ENCODE measurements at regions not wholly inside any gene's neighbourhood (a gene's known extent, or its start where the extent isn't known, plus 50 kb on each side); places are given as distances from the start of the nearest gene placed in this dataset.
"Not testable (repeated sequence)": the region's sequence is repeated elsewhere in the genome, so short reads cannot be mapped to it uniquely, and the experiment has no call there.

DNA sequence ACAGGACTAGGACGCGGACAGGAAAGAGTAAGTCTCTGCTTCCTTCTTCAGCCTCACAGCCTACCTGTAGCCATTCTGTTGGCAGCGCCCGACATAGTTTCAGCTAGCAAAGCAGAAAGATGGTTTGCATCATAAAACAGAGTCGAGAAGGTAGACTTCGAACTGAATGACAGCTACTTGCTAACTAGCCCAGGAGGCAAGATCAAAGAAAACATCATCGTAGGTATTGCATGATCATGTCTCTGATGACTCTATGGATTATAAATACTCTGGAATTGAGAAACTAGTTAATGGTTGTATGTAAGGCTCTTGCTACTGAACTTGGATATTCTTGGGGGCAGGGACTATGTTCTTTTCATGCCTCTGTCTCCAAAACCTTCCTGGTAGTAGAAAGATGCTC is 333.1 kb upstream of the KLF3 start:
- DNase-seq (ENCODE audit: low read depth, low spot score): no peak

DNA sequence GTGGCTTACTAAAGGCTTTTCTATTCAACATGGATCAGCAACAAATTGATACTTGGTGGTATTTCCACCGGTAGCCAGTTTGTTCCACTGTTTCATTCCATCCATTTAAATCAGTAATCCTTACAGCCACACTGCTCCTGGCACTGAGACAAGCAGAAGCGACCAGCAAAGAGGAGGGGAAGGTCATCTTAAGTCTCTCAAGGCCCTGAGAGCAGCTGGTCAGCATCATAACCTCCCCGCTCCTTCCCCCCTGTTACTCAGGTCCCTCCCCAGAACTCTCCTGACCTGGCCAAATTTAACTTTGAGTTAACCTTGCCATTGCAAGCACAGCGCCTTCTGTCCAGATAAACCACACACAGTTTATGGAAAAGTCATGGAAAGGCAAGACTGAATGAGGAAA is 331.3 kb upstream of the KLF3 start:
- no peak for DNase-seq (ENCODE audit: low read depth, low spot score)

DNA sequence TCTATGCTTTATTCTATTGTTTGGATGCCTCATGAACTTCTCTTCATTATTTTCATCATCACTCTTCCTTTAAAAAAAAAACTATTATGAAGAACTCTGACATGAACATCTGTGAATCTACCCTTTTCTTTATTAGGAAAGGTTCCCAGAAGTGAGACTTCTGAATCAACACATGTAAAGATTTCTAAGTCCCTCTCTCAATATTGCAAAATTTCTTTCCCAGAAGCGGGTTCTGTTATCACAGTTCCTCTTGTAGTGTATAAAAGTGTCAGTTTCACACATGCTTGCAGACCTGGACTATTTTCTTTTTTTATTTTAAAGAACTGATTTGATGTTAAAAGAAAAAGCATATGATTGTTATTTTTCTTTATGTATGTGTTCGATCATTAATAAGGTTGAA is 330.8 kb upstream of the KLF3 start:
- no peak for DNase-seq (ENCODE audit: low read depth, low spot score)

DNA sequence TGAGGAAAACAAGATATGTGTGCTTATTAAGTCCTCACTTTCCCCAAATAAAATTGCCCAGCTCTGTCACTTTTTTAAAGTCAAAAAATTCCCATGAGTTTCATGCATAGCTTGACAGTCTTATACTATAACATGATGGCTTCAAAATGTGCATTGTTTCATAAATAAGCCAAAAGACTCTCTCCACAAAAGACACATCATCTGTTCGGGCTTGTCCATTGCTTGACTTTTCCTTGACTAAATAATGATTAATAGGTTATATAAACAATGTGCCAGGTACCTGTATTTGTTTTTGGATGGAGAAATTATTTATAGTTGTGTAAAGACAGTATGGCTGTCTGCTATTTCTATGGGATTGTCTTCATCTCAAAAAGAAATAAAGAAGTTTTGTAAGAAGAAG is 329.2 kb upstream of the KLF3 start:
- DNase-seq (ENCODE audit: low read depth, low spot score): no peak

DNA sequence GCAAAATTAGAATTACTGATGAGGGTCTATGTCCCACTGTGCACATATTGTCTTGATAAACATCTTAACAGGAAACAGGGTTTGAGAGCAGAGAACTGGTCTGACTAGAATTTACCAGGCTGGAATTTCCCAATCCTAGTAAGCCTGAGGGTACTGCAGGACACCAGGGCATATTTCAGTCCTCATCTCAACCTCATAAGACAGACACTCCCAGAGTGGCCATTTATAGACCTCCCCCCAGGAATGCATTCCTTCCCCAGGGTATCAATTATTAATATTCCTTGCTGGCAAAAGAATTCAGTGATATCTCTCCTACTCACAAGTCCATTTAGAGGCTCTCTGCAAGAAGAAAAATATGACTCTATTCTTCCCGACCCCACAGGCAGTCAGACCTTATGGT is 325.1 kb upstream of the KLF3 start:
- DNase-seq (ENCODE audit: low read depth, low spot score): not testable (repeated sequence)

DNA sequence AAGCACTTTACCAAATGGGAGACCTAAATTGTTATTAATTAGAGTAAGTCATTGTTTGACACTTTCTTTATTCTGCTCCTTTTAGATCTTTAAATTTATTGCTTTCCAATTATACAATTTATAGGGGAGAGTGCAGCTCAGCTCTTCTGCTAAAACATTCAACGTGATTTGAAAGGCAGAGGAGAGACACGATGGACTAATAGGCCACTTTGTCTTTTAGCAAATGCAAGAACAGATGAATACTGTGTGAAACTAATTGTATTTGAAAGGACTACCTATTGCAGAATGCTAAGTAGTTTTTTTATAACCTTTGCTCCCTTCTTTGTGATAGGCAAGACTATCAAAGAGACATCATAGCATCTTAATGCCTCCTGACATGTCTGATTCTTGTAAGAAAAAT is 320.4 kb upstream of the KLF3 start:
- DNase-seq (ENCODE audit: low read depth, low spot score): no peak

DNA sequence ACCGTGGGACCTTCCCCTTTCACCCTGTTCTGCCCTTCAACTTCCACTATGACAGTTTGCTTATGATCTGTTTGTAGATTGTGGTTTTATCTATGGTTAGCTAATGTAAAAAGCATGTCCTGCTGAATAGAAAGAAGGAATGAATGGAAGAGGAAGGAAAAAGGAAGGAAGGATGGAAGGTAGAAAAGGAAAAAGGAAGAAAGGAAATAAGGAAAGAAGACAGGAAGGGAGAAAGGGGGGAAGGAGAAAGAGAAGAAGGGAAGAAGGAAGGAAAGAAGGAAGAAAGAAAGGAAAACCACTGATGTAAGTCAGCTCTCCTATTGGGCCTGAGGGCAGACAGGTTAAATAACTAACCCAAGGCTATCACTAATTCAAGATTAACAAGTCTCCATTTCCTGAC is 319.1 kb upstream of the KLF3 start:
- DNase-seq (ENCODE audit: low read depth, low spot score): no peak

DNA sequence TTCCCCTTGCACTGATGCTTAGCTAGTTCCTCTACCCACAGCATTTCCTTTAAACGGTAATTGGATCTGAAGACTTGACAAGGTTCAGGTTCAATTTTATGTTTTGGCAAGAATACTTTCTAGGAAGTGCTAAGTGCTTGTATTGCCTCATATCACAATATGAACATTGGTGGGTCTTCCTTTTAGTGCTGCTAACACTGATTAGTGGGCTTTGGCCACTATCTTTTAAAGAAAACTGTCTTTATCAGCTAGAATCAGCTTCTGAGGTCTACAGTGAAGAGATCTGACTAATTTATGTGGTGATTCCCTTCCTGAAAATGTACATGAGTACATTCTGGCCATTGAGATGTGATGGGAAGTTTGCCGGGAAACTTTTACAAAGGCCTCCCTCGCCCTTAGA is 316.7 kb upstream of the KLF3 start:
- DNase-seq (ENCODE audit: low read depth, low spot score): no peak

DNA sequence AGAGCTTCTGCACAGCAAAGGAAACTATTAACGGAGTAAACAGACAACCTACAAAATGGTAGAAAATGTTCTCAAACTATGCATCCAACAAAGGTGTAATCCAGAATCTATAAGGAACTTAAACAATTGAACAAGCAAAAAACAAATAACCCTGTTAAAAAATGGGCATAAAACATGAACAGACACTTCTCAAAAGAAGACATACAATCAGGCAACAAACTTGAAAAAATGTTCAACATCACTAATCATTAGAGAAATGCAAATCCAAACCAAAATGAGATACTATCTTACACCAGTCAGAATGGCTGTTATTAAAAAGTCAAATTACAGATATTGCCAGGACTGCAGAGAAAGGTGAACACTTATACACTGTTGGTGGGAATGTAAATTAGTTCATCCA is 309.6 kb upstream of the KLF3 start:
- DNase-seq (ENCODE audit: low read depth, low spot score): no peak

DNA sequence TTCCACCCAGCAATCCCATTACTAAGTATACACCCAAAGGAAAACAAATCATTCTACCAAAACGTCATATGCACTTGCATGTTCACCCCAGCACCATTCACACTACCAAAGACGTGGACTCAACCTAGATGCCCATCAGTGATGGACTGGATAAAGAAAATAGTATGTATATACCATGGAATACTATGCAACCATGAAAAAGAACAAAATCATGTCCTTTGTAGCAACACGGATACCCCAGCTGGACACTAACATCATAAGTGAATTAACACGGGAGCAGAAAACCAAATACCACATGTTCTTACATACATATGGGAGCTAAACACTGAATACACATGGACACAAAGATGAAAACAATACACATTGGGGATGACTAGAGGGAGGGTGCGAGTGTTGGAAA is 309.1 kb upstream of the KLF3 start:
- no peak for DNase-seq (ENCODE audit: low read depth, low spot score)

DNA sequence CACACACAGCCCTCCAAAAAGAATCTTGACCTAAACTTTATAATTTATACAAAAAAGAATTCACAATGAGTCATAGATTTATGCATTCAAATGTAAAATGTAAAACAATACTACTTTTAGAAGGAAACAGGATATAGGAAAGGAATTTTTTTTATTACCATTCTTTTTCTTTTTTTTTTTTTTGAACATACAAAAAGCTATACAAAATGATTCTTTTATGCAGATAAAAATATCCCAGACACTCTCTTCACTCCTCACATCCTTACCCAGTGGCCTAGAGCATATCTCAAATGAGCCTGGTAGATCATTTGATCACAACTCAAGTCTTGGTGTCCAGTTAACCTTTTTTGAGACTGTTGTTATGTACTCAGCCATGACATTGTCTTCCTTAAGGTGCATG is 307.3 kb upstream of the KLF3 start:
- no peak for DNase-seq (ENCODE audit: low read depth, low spot score)

DNA sequence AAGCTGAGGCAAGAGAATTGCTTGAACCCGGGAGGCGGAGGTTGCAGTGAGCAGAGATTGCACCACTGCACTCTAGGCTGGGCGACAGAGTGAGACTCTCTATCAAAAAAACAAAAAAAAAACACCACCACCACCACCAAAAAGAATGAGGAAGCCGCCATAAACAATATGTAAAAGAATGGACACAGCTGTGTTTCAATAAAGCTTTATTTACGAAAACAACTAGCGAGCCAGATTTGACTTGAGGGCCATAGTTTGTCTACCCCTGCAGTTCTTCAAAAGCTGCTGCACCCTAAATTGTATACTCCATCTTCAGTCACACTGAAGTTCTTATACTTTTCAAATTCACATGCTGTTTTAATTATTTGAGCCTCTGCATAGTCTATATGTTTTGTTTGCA is 306.5 kb upstream of the KLF3 start:
- DNase-seq (ENCODE audit: low read depth, low spot score): no peak

DNA sequence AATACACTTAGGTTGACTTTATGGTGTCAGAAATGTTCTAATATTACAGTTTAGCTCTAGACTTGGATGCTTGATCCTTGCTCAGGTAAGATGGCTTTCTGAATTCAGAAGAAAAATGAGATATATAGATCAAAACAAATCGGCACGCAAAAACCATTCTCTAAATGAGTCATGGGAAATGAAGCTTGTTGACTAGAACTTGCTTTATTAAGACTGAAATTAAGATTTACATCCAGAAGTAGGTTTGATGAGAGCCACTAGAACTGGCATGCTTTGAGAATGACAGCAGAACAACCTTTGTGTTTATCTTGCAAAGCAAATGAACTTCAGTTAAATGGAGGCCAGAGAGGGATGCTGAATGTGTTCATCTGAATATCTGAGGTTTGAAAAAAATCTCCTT is 304.9 kb upstream of the KLF3 start:
- no peak for DNase-seq (ENCODE audit: low read depth, low spot score)

DNA sequence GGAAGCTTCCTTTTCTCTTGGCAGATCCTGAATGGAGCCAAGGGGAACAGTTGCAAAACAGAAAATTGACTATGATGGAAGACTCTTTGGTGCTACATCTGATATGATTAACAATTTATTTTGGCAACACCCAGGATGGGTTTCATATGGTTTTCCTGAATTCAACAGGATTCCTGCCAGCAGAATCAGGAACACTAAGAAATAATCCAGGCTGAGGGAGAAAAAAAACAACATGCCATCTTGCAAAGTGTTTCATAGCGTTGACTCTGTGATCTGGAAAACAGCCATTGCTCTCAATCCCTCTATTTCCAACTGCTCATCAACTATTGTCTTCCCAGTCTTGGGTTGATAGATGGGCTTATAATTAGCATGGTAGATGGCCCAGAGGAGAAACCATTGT is 303.8 kb upstream of the KLF3 start:
- no peak for DNase-seq (ENCODE audit: low read depth, low spot score)

DNA sequence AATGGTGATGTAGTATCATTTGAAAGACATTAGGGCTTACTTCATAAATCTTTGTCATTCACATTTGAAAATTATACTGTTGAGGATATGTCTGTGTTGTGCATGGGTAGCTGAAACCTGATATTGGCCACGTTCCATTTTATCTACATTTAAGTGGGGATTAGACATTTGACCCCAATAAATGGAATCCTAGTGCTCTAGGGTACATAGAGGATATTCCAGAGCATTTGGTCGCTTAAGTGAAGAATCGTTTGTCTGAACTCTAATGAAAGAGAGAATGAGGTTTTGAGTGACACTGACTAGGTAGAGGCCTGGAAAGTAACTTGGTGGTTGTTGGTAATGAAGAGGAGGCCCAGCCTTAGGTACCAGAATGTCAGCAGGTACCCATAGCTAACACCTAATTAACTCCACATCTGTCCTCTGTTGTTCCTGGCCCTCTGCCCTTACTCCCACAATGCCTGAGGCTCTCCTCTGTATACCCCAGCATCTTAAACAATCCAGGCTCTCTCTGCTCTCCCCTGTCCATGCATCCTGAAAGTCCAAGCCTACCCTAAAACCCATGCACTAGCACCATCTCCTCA is 299.5 kb upstream of the KLF3 start:
- no peak for DNase-seq (ENCODE audit: low read depth, low spot score)

DNA sequence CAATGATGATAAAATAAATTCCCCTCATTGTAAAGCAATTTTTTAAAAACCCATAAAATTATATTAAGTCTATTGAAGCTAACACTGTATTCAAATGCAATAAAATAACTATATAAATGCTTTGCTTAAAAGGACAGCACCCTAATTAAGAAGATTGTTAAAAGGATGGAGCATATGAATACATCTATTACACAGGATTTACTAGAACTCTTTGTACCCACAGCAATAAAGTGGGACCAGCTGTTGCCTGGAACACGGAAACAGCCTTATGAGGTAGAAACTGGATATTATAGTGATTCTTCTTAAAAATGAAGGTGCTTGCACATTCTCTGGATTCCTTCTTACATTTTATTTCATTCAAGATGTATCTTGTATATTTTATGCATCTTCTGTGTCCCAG is 298.7 kb upstream of the KLF3 start:
- no peak for DNase-seq (ENCODE audit: low read depth, low spot score)

DNA sequence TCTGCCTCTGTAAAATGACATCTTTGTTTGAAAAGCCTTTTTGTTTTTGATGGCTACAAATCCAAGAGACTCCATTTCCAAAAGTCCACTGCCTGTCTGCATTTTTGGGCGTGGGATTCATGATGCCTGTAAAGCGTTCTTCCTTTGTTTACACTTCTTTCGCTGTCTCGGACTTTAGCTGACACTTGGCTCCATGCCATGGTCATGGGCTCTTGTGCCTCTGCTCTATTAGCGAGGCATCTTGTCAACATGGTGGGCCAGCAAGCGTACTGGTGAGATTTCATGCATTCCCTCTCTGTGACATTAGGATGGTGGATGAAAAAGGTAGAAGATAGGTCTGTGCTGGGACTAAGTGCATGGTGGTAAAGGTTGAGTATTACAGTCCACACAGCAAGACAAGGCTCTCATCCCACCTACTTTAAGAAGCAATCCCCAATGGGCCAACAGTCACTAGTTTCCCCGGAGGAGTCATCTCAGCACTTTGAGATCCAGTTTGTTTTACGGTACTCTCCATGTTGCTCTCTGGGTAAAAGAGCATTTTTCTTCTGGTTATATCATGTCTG is 298.2 kb upstream of the KLF3 start:
- DNase-seq (ENCODE audit: low read depth, low spot score): no peak

DNA sequence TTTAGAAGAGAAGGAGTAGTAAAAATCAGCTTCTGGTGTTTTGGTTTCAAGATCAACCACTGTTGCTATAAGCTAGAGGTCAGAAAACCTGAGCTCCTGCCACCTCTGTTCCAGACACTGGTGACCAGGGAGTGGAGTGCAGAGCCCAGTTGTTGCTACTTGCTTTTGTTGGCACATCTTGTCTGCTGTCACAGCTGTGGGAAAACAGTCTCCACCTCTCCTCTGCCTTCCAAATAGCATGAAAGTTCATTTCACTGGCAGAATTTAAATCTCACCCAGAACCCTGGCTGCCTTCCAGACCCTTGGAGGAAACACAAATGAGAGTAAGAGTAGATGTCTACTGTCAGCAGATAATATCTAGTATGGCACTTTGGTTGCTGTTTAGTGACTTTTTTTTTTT is 297.5 kb upstream of the KLF3 start:
- no peak for DNase-seq (ENCODE audit: low read depth, low spot score)

DNA sequence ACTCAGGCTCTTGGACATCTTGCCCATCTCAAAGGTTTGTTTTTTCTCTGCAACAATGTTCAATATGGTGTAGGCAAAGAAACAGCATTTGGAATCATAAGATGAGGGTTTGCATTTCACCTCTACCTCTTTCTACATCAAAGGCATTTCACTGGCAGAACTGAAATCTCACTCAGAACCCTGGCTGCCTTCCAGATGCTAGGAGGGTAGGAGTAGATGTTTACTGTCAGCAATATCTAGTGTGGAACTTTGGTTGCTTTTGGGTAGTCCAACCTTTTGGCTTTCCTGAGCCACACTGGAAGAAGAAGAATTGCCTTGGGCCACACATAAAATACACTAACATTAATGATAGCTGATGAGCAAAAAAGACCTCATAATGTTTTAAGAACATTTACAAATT is 297.0 kb upstream of the KLF3 start:
- DNase-seq (ENCODE audit: low read depth, low spot score): no peak

DNA sequence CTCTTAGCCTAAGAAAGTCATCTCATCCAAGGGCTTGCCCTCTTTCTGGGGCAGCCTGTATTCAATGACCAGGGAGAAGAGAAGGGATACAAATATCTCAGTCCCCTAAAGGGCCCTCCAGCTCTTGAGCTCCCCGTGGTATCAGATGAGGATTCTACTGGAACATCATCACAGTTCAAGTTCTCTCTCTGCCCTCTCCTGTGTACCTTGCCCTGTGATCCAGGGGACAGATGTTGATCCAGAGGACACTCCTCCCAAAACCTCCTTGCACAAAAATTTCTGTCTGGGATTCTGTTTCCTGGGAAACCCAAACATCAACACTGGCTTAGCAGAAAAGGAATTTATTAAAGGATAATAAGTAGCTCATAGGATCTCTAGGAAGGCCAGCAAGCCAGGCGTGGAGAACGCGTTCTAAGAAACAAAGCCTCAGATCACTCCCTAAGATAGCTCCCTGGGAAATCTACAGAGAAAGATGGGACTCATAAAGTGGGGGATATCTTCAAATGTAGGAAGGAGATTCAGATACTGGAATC is 296.3 kb upstream of the KLF3 start:
- no peak for DNase-seq (ENCODE audit: low read depth, low spot score)

DNA sequence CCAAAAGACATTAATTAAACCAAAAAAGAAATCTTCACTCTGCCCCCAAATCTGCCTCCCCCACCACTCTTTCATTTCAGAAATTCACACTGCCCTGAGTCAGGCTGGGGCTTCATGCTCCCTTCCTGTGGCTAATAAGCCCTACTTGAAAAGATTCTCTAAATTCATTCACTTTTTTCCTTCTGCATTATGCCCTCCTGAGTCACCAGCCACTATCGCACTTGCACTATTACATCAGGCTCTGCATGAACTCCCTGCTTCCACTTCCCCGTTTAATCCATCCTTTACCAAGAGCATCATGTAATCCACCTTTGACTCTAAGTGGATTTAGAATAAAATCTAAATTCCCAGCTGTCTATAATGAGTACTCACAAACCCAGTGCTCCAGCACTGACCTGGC is 295.4 kb upstream of the KLF3 start:
- DNase-seq (ENCODE audit: low read depth, low spot score): no peak

DNA sequence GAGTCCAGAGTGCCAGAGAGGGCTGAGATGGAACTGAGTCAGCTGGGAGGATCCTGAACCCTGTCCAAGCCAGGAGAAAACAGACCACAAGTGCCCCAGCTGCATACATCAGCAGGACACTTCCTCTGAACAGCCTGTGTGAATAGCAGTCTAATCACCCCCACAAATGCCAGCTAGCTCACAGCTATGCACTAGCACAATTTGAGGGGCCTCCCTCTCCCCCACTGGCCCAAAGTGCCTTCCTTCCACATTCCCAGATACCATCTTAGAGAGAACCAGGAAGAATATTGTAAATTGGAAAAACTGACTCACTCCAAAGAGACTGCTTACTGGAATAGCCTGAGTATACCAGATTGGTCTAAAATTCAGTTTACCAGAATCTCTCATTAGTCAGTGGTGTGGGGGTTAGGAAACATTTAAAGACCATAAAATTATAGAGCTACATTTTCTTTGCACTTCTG is 292.6 kb upstream of the KLF3 start:
- no peak for DNase-seq (ENCODE audit: low read depth, low spot score)

DNA sequence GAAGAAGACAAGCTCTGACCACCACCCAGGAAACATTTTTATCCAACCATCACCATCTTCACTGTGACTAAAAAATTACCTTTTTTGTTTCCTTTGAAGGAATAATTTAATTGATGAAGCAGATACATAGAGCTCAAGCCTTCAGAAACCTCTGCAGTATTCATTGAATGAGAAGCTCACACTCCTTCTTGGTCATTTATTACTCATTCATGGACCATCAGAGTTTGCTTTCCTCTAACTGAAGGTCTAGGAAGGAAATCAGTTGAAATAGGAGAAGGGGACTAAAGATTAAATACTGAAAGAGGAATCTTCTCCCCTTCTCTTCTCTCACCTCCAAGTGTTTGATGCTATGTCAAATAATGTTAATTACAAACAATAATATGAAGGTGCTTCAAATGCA is 290.6 kb upstream of the KLF3 start:
- no peak for DNase-seq (ENCODE audit: low read depth, low spot score)

DNA sequence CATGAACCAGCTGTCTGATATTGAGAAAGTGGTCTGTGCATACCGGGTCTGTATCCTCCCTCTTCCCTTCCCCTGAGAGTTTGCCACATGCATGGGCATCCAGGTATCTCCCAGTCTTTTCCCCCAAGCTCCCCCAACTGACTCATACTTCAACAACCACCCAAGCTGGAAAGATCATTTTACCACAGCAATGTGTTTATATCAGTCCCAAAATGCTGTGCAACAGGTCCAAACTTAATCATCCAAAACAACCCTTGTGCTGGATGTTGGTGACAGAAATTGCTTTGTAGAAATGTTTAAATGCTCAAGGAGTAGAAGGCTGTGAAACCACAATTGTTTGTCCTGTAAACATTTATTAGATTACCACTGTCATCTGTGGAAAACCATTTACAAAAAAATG is 286.8 kb upstream of the KLF3 start:
- no peak for DNase-seq (ENCODE audit: low read depth, low spot score)
